Esophagus (tissue), 2 donors: ENCODE measurements at regions not wholly inside any gene's neighbourhood (a gene's known extent, or its start where the extent isn't known, plus 50 kb on each side); places are given as distances from the start of the nearest gene placed in this dataset.

Experiments used
- H3K27ac ChIP-seq, 2 donors: one replicate each; pipeline ENCODE4 v1.5.1; 2013; ENCODE audit warnings: low read depth in 2 of 2, mild to moderate bottlenecking in 2 of 2, inconsistent platforms in 1 of 2, low read length in 1 of 2, moderate library complexity in 1 of 2
- H3K27me3 ChIP-seq, 2 donors: one replicate each; pipeline ENCODE4 v1.6.1; 2013; ENCODE audit warnings: low read length in 2 of 2, control low read depth in 1 of 2, mild to moderate bottlenecking in 1 of 2; ENCODE audit not compliant: insufficient read depth in 2 of 2, control insufficient read depth in 1 of 2
- H3K36me3 ChIP-seq, 2 donors: one replicate each; pipeline ENCODE4 v1.6.1; 2013; ENCODE audit warnings: low read length in 1 of 2; ENCODE audit not compliant: control insufficient read depth in 2 of 2, insufficient read depth in 2 of 2
- H3K4me1 ChIP-seq, 2 donors: one replicate each; pipeline ENCODE4 v1.6.1; 2013; ENCODE audit warnings: low read length in 1 of 2; ENCODE audit not compliant: control insufficient read depth in 2 of 2, insufficient read depth in 2 of 2
- H3K4me3 ChIP-seq, 2 donors: one replicate each; pipeline ENCODE4 v1.5.1; 2013; ENCODE audit warnings: low read length in 2 of 2, mild to moderate bottlenecking in 2 of 2, low read depth in 1 of 2, moderate library complexity in 1 of 2
- H3K9me3 ChIP-seq, 2 donors: one replicate each; pipeline ENCODE4 v1.6.1; 2013; ENCODE audit warnings: mild to moderate bottlenecking in 2 of 2, low read depth in 1 of 2, low read length in 1 of 2, moderate library complexity in 1 of 2; ENCODE audit not compliant: control insufficient read depth in 2 of 2, insufficient read depth in 1 of 2
- WGBS, 2 donors: extraction: QIAGEN DNeasy Blood & Tissue Kit; methylation state at CpG; one replicate each; pipeline ENCODE4 v1.1.7; 2013; 5-methylcytosine and 5-hydroxymethylcytosine counted together
- donor health status: healthy with polysubstance abuse.
- donor health status: Bipolar disorder and iron deficiency.

GRCh38 chr13:73422973-73423372 lies 364.2 kb downstream of the KLF5 start:
- WGBS, 2 donors = 45 to 67% methylated on average over 2 of the region's 2 CpGs
- peaks cover 0 to 3% of the 10 kb centered on the region in 2 donors for H3K4me1 ChIP-seq
- H3K27ac ChIP-seq = peak overlapping the region; percentile 91 to 93
- H3K27me3 ChIP-seq = no peaks in the 10 kb centered on the region
- H3K4me3 ChIP-seq = no peak overlapping the region
- H3K9me3 ChIP-seq = no peaks in the 10 kb centered on the region
- H3K36me3 ChIP-seq = no peaks in the 10 kb centered on the region

GRCh38 chr13:73421310-73421912 lies 362.6 kb downstream of the KLF5 start:
- H3K36me3 ChIP-seq = no peaks in the 10 kb centered on the region
- H3K27ac ChIP-seq = peak overlapping the region; percentile 83 to 87
- no peaks in the 10 kb centered on the region for H3K9me3 ChIP-seq
- 45 to 51% methylated on average over 7 of the region's 7 CpGs for WGBS, 2 donors
- no peak overlapping the region for H3K4me3 ChIP-seq
- peaks cover 0 to 3% of the 10 kb centered on the region in 2 donors for H3K4me1 ChIP-seq
- no peaks in the 10 kb centered on the region for H3K27me3 ChIP-seq

DNA sequence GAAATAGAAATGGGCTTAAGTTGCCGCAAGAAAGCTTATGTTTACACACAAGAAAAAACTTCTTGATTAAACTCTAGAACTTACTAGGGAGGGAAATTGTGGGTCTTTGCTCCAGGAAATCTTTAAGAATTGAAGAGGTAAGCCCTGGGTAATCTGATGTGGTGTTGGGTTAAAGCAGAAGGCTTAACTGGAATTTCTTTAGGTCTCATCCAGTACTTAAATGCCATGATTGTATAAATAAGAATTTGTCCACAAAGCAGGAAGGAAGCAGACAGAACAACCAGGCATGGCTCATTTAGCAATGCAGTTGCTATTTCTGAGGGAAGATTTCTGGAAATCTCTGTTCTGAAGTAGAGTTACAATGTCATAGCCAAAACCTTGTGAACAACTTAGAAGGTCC lies 360.4 kb downstream of the KLF5 start:
- H3K9me3 ChIP-seq = no peaks in the 10 kb centered on the region
- H3K36me3 ChIP-seq = no peaks in the 10 kb centered on the region
- no peak overlapping the region for H3K27ac ChIP-seq
- no peak overlapping the region for H3K4me3 ChIP-seq
- H3K4me1 ChIP-seq = peaks cover 0 to 3% of the 10 kb centered on the region in 2 donors
- no peaks in the 10 kb centered on the region for H3K27me3 ChIP-seq
- WGBS, 2 donors = 56 to 58% methylated on average over 1 of the region's 1 CpG

GRCh38 chr13:73417012-73417615 lies 358.3 kb downstream of the KLF5 start:
- Histone ChIP-seq H3K36me3 (no peaks in the 10 kb centered on the region), H3K27me3 (no peaks in the 10 kb centered on the region), H3K9me3 (no peaks in the 10 kb centered on the region), H3K4me3 (no peak overlapping the region), H3K27ac (no peak overlapping the region), H3K4me1 (peaks cover 0 to 3% of the 10 kb centered on the region in 2 donors)
- WGBS, 2 donors = 90 to 92% methylated on average over 13 of the region's 13 CpGs

DNA sequence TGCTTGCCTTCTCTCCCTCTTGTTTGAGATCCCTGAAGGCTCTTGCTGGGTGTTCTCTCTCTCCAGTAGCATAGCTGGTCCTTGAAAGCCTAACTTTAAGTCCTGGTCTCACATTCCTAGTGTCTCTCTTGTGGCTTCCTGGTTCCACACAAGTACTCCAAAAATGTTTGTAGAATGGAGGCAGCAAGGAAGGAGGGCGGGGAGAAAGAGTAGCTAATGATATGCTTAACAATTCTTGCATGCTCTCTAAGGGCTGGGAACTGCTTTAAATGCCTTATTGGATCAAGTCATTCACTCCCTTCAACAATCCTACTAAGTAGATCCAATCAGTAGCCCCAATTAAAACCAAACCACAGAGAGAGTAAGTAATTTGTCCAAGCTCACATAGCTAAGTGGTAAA lies 357.3 kb downstream of the KLF5 start:
- WGBS, 2 donors = 81 to 89% methylated on average over 1 of the region's 1 CpG
- H3K9me3 ChIP-seq = no peaks in the 10 kb centered on the region
- H3K36me3 ChIP-seq = no peaks in the 10 kb centered on the region
- H3K27me3 ChIP-seq = no peaks in the 10 kb centered on the region
- H3K27ac ChIP-seq = peak overlapping the region; percentile 35 to 61
- H3K4me1 ChIP-seq = peaks cover 0 to 3% of the 10 kb centered on the region in 2 donors
- no peak overlapping the region for H3K4me3 ChIP-seq

DNA sequence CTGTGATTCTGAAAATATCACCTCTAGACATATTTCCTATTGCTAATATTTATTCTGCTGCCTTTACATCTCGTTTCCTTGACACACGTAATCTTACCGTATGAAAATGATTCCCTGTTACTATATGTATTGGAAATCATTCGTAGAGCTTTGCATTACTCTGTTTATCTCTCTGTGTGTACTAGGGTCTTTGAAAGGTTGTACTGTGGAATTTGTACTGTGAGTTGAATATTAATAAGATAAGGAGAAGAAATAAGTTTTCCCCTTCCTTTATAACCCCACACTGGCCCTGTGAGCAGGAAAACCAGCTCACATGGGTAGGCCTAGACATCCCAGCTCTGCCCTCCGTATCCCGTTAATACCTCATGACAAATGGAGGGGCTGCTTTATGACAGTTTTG lies 354.9 kb downstream of the KLF5 start:
- 77 to 86% methylated on average over 6 of the region's 6 CpGs for WGBS, 2 donors
- no peak overlapping the region for H3K27ac ChIP-seq

GRCh38 chr13:73412933-73413332 lies 354.1 kb downstream of the KLF5 start:
- H3K4me3 ChIP-seq = no peak overlapping the region
- WGBS, 2 donors = 79 to 86% methylated on average over 1 of the region's 1 CpG
- H3K27ac ChIP-seq = no peak overlapping the region
- no peaks in the 10 kb centered on the region for H3K36me3 ChIP-seq
- H3K27me3 ChIP-seq = no peaks in the 10 kb centered on the region
- no peaks in the 10 kb centered on the region for H3K4me1 ChIP-seq
- H3K9me3 ChIP-seq = no peaks in the 10 kb centered on the region

More for the DNA sequence above, 354.9 kb downstream of the KLF5 start:
- Histone ChIP-seq H3K36me3 (no peaks in the 10 kb centered on the region), H3K4me1 (no peaks in the 10 kb centered on the region), H3K4me3 (no peak overlapping the region), H3K9me3 (no peaks in the 10 kb centered on the region), H3K27me3 (no peaks in the 10 kb centered on the region)

DNA sequence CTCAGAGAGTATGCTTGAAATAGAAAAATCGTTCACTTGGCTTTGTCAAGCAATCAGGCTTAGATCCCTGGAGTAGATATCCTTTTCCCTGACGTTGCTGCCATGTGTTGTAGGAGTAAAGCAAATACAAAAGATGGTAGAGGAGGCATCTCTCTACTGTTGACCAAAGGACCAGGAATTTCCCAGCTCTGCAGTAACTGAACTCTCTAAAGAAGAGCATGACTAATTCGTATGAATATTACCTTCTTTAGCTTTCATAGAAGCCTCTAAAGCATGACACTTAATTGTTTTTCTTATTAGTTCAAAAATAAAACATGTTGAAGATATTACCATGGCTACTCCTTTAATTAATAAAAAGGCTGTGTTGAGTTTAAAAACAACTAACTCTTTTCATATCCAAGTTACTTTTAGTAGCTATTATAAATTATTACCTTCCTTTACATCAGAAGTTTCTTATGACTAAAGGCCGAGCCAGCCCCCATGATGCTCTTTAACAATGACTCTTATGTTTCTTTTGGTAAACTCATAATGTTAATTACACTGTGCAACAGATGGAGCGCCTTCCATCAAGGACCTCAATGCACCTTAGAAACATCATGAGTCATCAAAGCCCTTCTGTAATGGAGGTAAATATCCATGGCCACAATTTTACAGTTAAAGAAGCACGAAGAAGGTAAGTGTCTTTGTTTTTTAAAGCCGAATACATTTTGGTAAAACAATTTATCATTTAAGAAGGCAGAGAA lies 352.4 kb downstream of the KLF5 start:
- WGBS, 2 donors = 75 to 77% methylated on average over 7 of the region's 7 CpGs
- Histone ChIP-seq H3K4me1 (no peaks in the 10 kb centered on the region), H3K27me3 (no peaks in the 10 kb centered on the region), H3K9me3 (no peaks in the 10 kb centered on the region), H3K4me3 (no peak overlapping the region), H3K36me3 (no peaks in the 10 kb centered on the region), H3K27ac (no peak overlapping the region)

DNA sequence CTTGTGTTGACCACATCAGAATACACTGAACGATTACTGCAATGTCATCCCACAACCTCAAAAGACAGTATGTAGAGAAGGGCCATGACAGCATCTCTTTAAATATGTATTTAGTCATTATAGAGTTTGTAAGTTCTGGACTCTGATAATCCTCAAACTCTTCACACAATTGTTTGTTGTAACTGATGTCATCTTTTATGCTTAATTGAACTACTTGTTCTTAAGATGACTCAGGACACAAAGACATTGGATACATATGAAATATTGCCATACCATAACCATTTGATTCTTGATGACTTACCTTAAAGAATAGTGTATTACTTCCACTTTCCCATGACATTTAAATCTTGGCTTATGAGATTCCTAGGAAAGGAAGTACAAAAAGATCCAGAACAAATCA lies 347.6 kb downstream of the KLF5 start:
- H3K27ac ChIP-seq = peak overlapping the region in 1 of 2 donors; percentile 77

More for the DNA sequence above, 347.6 kb downstream of the KLF5 start:
- Histone ChIP-seq H3K36me3 (no peaks in the 10 kb centered on the region), H3K27me3 (no peaks in the 10 kb centered on the region), H3K4me3 (no peak overlapping the region), H3K9me3 (no peaks in the 10 kb centered on the region), H3K4me1 (no peaks in the 10 kb centered on the region)
- 45 to 50% methylated on average over 1 of the region's 1 CpG for WGBS, 2 donors
